Dedifferentiated amniotic fluid mesenchymal stem cell (primary cell): ENCODE measurements at regions not wholly inside any gene's neighbourhood (a gene's known extent, or its start where the extent isn't known, plus 50 kb on each side); places are given as distances from the start of the nearest gene placed in this dataset.

ENCODE experiments used
- DNase-seq: peaks from one replicate; pipeline ENCODE4 v3.0.0-alpha.2; 2016; ENCODE audit errors: extremely low spot score

GRCh38 chr1:38334930-38335592 lies 288.5 kb upstream of the POU3F1 start:
- no peak for DNase-seq

- no peak for DNase-seq
These were observed 286.2 kb upstream of the POU3F1 start for GRCh38 chr1:38332649-38333310.

GRCh38 chr1:38331496-38332210 lies 285.1 kb upstream of the POU3F1 start:
- no peak for DNase-seq

- no peak for DNase-seq
These were observed 284.2 kb upstream of the POU3F1 start for GRCh38 chr1:38330799-38331198.

GRCh38 chr1:38329644-38330043 lies 283.1 kb upstream of the POU3F1 start:
- DNase-seq: no peak

GRCh38 chr1:38328278-38329035 lies 281.9 kb upstream of the POU3F1 start:
- DNase-seq: no peak

GRCh38 chr1:38327559-38327973 lies 281.0 kb upstream of the POU3F1 start:
- no peak for DNase-seq

- no peak for DNase-seq
These were observed 280.3 kb upstream of the POU3F1 start for GRCh38 chr1:38326856-38327255.

GRCh38 chr1:38326135-38326534 lies 279.5 kb upstream of the POU3F1 start:
- DNase-seq: no peak

GRCh38 chr1:38312753-38313152 lies 266.2 kb upstream of the POU3F1 start:
- DNase-seq: no peak

- DNase-seq: no peak
These were observed 263.5 kb upstream of the POU3F1 start for GRCh38 chr1:38310079-38310478.

- no peak for DNase-seq
These were observed 262.2 kb upstream of the POU3F1 start for GRCh38 chr1:38308780-38309179.

- DNase-seq: no peak
These were observed 259.1 kb upstream of the POU3F1 start for GRCh38 chr1:38305666-38306065.

- DNase-seq: no peak
These were observed 257.2 kb upstream of the POU3F1 start for GRCh38 chr1:38303843-38304242.

- no peak for DNase-seq
These were observed 254.4 kb upstream of the POU3F1 start for GRCh38 chr1:38301040-38301439.

- DNase-seq: no peak
These were observed 254.0 kb upstream of the POU3F1 start for GRCh38 chr1:38300616-38301015.

GRCh38 chr1:38297842-38298241 lies 251.2 kb upstream of the POU3F1 start:
- no peak for DNase-seq

GRCh38 chr1:38297246-38297645 lies 250.7 kb upstream of the POU3F1 start:
- no peak for DNase-seq

GRCh38 chr1:38296047-38296446 lies 249.5 kb upstream of the POU3F1 start:
- no peak for DNase-seq

GRCh38 chr1:38293567-38293966 lies 247.0 kb upstream of the POU3F1 start:
- no peak for DNase-seq

- no peak for DNase-seq
These were observed 246.4 kb upstream of the POU3F1 start for GRCh38 chr1:38292969-38293368.

GRCh38 chr1:38291906-38292521 lies 245.4 kb upstream of the POU3F1 start:
- no peak for DNase-seq
